ENCODE measurements at regions not wholly inside any gene's neighbourhood (a gene's known extent, or its start where the extent isn't known, plus 50 kb on each side); places are given as distances from the start of the nearest gene placed in this dataset.

DNA sequence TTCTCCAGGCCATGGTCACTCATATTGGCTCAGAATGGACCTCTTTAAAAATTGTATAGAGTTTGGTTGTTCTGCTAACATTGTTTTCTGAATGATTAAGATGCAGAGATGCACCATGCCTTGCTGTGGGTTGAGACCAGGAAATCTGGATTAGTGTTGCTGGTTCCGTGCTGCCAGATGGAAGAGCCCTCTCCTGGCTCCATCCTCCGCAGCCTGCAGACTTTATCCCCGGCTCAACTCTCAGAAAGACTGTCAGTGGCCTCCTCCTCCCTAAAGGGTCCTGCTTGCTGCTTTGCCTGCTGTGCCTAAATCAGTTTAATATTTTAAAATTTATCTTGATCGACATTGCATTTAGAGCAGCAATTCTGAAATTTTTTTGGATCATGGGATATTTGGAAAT lies 196.7 kb downstream of the TENT4A start (continued):
- TF ChIP-seq, protein P1, sequence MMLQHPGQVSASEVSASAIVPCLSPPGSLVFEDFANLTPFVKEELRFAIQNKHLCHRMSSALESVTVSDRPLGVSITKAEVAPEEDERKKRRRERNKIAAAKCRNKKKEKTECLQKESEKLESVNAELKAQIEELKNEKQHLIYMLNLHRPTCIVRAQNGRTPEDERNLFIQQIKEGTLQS (IDR thresholded peaks at IDR 0.05): no peak
- TF ChIP-seq YY1 (IDR thresholded peaks at IDR 0.05): no peak

DNA sequence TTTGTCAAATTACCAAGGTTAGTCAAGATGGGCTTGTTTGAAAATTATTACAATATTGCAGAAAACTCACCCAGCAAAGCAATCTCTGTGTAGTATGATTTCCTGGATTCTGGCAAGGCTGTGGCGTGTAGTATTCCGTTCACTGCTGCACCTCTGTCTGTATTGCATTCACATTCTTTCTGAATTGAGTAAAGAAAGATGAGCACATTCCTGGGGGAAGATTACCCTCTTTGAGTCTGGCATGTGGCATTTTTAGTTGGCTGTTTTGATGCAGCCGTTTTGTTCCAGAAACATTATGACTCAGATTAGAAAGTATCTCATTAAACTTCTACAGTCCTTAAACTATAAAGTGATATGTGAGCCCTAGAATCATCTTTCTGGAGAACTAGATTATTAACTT lies 197.7 kb downstream of the TENT4A start:
- 76% methylated on average over 3 of the region's 3 CpGs for WGBS
- Histone ChIP-seq H3K9ac (ENCODE audit: low read depth in 1 of 2, low read length in 2 of 2) (no peak overlapping the region), H3K9me3 (ENCODE audit: control insufficient read depth in 4 of 4, low read length in 3 of 4) (no peaks in the 10 kb centered on the region), H3K27ac (ENCODE audit: low read depth in 1 of 2, low read length in 2 of 2) (no peak overlapping the region), H3K36me3 (ENCODE audit: control insufficient read depth in 4 of 4, insufficient read depth in 3 of 4, low read depth in 1 of 4, low read length in 3 of 4) (no peaks in the 10 kb centered on the region), H3K4me3 (ENCODE audit: low read depth in 1 of 3, low read length in 3 of 3) (no peak overlapping the region), H3K4me1 (ENCODE audit: control insufficient read depth in 4 of 4, insufficient read depth in 4 of 4, low read length in 3 of 4) (no peaks in the 10 kb centered on the region), H3K27me3 (ENCODE audit: control insufficient read depth in 4 of 4, insufficient read depth in 4 of 4, low read length in 3 of 4) (peaks cover 0 to 6% (median 0%) of the 10 kb centered on the region in 4 donors)
- TF ChIP-seq YY1 (IDR thresholded peaks at IDR 0.05) (no peak), TAF1 (conservative IDR thresholded peaks at IDR 0.05) (no peak), HNF4G (IDR thresholded peaks at IDR 0.05) (no peak), EGR1 (IDR thresholded peaks at IDR 0.05; ENCODE audit: low read depth in 2 of 2) (no peak), FOXA2 (IDR thresholded peaks at IDR 0.05) (no peak), GABPA (IDR thresholded peaks at IDR 0.05 in 1 of 2, conservative IDR thresholded peaks at IDR 0.05 in 1 of 2) (no peak), FOXA1 (IDR thresholded peaks at IDR 0.05) (no peak)
- TF ChIP-seq, protein P1 (IDR thresholded peaks at IDR 0.05): no peak
- TF ChIP-seq, protein P2, sequence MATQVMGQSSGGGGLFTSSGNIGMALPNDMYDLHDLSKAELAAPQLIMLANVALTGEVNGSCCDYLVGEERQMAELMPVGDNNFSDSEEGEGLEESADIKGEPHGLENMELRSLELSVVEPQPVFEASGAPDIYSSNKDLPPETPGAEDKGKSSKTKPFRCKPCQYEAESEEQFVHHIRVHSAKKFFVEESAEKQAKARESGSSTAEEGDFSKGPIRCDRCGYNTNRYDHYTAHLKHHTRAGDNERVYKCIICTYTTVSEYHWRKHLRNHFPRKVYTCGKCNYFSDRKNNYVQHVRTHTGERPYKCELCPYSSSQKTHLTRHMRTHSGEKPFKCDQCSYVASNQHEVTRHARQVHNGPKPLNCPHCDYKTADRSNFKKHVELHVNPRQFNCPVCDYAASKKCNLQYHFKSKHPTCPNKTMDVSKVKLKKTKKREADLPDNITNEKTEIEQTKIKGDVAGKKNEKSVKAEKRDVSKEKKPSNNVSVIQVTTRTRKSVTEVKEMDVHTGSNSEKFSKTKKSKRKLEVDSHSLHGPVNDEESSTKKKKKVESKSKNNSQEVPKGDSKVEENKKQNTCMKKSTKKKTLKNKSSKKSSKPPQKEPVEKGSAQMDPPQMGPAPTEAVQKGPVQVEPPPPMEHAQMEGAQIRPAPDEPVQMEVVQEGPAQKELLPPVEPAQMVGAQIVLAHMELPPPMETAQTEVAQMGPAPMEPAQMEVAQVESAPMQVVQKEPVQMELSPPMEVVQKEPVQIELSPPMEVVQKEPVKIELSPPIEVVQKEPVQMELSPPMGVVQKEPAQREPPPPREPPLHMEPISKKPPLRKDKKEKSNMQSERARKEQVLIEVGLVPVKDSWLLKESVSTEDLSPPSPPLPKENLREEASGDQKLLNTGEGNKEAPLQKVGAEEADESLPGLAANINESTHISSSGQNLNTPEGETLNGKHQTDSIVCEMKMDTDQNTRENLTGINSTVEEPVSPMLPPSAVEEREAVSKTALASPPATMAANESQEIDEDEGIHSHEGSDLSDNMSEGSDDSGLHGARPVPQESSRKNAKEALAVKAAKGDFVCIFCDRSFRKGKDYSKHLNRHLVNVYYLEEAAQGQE (IDR thresholded peaks at IDR 0.05): no peak
- DNase-seq (ENCODE audit: low spot score): no peak

DNA sequence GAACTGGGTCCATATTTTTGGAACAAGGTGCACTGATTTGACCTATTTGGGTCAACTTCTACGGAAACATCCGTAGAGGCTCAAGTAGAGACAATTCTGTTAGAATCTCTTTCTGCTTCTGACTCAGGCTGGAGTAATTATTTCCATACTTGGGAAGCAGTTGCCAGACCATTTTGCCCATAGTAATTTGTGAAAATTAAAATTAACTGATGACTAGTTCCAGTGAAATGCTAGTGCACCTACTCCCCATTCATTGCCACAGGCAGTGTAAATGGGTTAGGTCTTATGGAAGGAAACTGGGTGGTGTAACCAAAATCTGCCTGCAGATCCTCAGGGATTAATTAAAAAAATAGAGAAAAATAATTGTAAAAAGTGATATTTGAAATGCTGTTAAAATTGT lies 201.1 kb downstream of the TENT4A start:
- H3K27me3 ChIP-seq (ENCODE audit: control insufficient read depth in 4 of 4, insufficient read depth in 4 of 4, low read length in 3 of 4): peaks cover 0 to 6% (median 0%) of the 10 kb centered on the region in 4 donors
- H3K4me3 ChIP-seq (ENCODE audit: low read depth in 1 of 3, low read length in 3 of 3): no peak overlapping the region
- H3K27ac ChIP-seq (ENCODE audit: low read depth in 1 of 2, low read length in 2 of 2): no peak overlapping the region
- H3K9me3 ChIP-seq (ENCODE audit: control insufficient read depth in 4 of 4, low read length in 3 of 4): no peaks in the 10 kb centered on the region
- DNase-seq (ENCODE audit: low spot score): no peak
- 89% methylated on average over 2 of the region's 2 CpGs for WGBS
- no peaks in the 10 kb centered on the region for H3K36me3 ChIP-seq (ENCODE audit: control insufficient read depth in 4 of 4, insufficient read depth in 3 of 4, low read depth in 1 of 4, low read length in 3 of 4)
- no peak for TF ChIP-seq EGR1 (IDR thresholded peaks at IDR 0.05; ENCODE audit: low read depth in 2 of 2)
- TF ChIP-seq HNF4G (IDR thresholded peaks at IDR 0.05): no peak
- no peak for TF ChIP-seq NR2F2 (IDR thresholded peaks at IDR 0.05)
- TF ChIP-seq SP1 (IDR thresholded peaks at IDR 0.05): no peak
- no peak for TF ChIP-seq HNF4A (conservative IDR thresholded peaks at IDR 0.05)
- TF ChIP-seq, protein P3, sequence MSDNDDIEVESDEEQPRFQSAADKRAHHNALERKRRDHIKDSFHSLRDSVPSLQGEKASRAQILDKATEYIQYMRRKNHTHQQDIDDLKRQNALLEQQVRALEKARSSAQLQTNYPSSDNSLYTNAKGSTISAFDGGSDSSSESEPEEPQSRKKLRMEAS (IDR thresholded peaks at IDR 0.05): no peak
- TF ChIP-seq, protein P2 (IDR thresholded peaks at IDR 0.05): no peak
- no peak for TF ChIP-seq FOXA2 (IDR thresholded peaks at IDR 0.05)
- no peak for TF ChIP-seq RXRA (IDR thresholded peaks at IDR 0.05)
- TF ChIP-seq, protein P4, sequence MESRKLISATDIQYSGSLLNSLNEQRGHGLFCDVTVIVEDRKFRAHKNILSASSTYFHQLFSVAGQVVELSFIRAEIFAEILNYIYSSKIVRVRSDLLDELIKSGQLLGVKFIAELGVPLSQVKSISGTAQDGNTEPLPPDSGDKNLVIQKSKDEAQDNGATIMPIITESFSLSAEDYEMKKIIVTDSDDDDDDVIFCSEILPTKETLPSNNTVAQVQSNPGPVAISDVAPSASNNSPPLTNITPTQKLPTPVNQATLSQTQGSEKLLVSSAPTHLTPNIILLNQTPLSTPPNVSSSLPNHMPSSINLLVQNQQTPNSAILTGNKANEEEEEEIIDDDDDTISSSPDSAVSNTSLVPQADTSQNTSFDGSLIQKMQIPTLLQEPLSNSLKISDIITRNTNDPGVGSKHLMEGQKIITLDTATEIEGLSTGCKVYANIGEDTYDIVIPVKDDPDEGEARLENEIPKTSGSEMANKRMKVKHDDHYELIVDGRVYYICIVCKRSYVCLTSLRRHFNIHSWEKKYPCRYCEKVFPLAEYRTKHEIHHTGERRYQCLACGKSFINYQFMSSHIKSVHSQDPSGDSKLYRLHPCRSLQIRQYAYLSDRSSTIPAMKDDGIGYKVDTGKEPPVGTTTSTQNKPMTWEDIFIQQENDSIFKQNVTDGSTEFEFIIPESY (IDR thresholded peaks at IDR 0.05): no peak
- TF ChIP-seq RAD21 (IDR thresholded peaks at IDR 0.05): no peak
- no peak for TF ChIP-seq TAF1 (conservative IDR thresholded peaks at IDR 0.05)
- TF ChIP-seq, protein P5, sequence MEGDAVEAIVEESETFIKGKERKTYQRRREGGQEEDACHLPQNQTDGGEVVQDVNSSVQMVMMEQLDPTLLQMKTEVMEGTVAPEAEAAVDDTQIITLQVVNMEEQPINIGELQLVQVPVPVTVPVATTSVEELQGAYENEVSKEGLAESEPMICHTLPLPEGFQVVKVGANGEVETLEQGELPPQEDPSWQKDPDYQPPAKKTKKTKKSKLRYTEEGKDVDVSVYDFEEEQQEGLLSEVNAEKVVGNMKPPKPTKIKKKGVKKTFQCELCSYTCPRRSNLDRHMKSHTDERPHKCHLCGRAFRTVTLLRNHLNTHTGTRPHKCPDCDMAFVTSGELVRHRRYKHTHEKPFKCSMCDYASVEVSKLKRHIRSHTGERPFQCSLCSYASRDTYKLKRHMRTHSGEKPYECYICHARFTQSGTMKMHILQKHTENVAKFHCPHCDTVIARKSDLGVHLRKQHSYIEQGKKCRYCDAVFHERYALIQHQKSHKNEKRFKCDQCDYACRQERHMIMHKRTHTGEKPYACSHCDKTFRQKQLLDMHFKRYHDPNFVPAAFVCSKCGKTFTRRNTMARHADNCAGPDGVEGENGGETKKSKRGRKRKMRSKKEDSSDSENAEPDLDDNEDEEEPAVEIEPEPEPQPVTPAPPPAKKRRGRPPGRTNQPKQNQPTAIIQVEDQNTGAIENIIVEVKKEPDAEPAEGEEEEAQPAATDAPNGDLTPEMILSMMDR (IDR thresholded peaks at IDR 0.05; ENCODE audit: low read depth, low read length, missing input control): no peak
- TF ChIP-seq, protein P1 (IDR thresholded peaks at IDR 0.05): no peak
- TF ChIP-seq JUND (IDR thresholded peaks at IDR 0.05): no peak
- no peak for TF ChIP-seq YY1 (IDR thresholded peaks at IDR 0.05)
- no peak for TF ChIP-seq GABPA (IDR thresholded peaks at IDR 0.05 in 1 of 2, conservative IDR thresholded peaks at IDR 0.05 in 1 of 2)
- TF ChIP-seq FOXA1 (IDR thresholded peaks at IDR 0.05): no peak
- no peaks in the 10 kb centered on the region for H3K4me1 ChIP-seq (ENCODE audit: control insufficient read depth in 4 of 4, insufficient read depth in 4 of 4, low read length in 3 of 4)
- H3K9ac ChIP-seq (ENCODE audit: low read depth in 1 of 2, low read length in 2 of 2): no peak overlapping the region

Measured in liver (tissue), 8 donors.